Prostate gland (tissue), 2 donors: ENCODE measurements at regions not wholly inside any gene's neighbourhood (a gene's known extent, or its start where the extent isn't known, plus 50 kb on each side); places are given as distances from the start of the nearest gene placed in this dataset.

ENCODE experiments used
- DNase-seq: peaks from one replicate; pipeline ENCODE4 v3.0.0-alpha.2; 2019; ENCODE audit warnings: low spot score
- H3K27ac ChIP-seq, 2 donors: fragments of 200-600 bp; sonication (generic); 2 replicates each; pipeline ENCODE4 v1.5.1; 2017 to 2019
- H3K27me3 ChIP-seq: fragments of 200-600 bp; sonication (generic); replicated peaks from 2 replicates; pipeline ENCODE4 v1.5.1; 2019; ENCODE audit not compliant: insufficient read depth
- H3K36me3 ChIP-seq, 2 donors: fragments of 200-600 bp; sonication (generic); 1 replicate in 1 of 2; 2 replicates in 1 of 2; pipeline versions ENCODE4 v1.5.1 to v1.8.1; 2017 to 2019
- H3K4me1 ChIP-seq: fragments of 200-600 bp; sonication (generic); replicated peaks from 2 replicates; pipeline ENCODE4 v1.5.1; 2019
- H3K4me3 ChIP-seq, 2 donors: fragments of 200-600 bp; sonication (generic); 2 replicates each; pipeline ENCODE4 v1.5.1; 2017 to 2019
- H3K9me3 ChIP-seq: fragments of 200-600 bp; sonication (generic); 2 replicates; pipeline ENCODE4 v1.5.1; 2017
- POLR2A ChIP-seq: fragments of 450-650 bp; IDR thresholded peaks from one replicate; pipeline ENCODE4 v1.6.1; 2016; ENCODE audit warnings: antibody characterized with exemption, mild to moderate bottlenecking
- POLR2AphosphoS5 ChIP-seq: sonication (generic); formaldehyde crosslinking; IDR thresholded peaks from one replicate; pipeline ENCODE4 v1.6.1; 2017; ENCODE audit warnings: antibody characterized with exemption
- WGBS: methylation state at CpG from one replicate; pipeline ENCODE4 v1.1.5; 2018; 5-methylcytosine and 5-hydroxymethylcytosine counted together
- intact Hi-C: fragments of 100-400 bp; cut with DNase I; formaldehyde crosslinking; loops from one replicate; pipeline ENCODE4 v1.14.2; 2022
- TF ChIP-seq, protein P1 (sequence below), 4 experiments: fragments of 200-600 bp in 2 of 4; fragments of 450-650 bp in 2 of 4; sonication (generic) in 2 of 4; IDR thresholded peaks; 1 replicate in 3 of 4; 2 replicates in 1 of 4; pipeline ENCODE4 v1.5.1; 2016 to 2019; ENCODE audit warnings: antibody characterized with exemption in 4 of 4, mild to moderate bottlenecking in 2 of 4, moderate library complexity in 2 of 4

DNA sequence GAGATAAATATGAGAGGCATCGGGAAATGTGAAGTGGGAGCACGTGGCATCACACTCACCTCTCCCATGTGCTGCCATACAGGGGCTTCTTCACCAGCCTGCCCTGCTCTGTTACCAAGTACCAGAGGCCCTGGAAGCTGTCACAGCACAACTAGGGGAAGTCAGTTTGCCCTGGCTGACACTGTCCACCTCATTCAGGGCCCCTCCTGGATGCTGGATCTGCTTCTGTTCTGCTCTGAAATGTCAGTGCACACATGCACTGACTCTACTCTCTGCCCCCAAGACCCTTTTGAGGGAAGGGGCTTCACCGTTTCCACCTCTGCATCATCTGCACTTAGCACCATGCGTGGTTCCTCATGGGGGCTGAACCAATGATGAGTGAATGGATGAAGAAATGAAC, 311.1 kb downstream of the EN1 start:
- no peaks in the 10 kb centered on the region for H3K9me3 ChIP-seq
- H3K27ac ChIP-seq = no peak overlapping the region
- intact Hi-C loops = no loop called here
- H3K4me1 ChIP-seq = no peaks in the 10 kb centered on the region
- TF ChIP-seq, protein P1, sequence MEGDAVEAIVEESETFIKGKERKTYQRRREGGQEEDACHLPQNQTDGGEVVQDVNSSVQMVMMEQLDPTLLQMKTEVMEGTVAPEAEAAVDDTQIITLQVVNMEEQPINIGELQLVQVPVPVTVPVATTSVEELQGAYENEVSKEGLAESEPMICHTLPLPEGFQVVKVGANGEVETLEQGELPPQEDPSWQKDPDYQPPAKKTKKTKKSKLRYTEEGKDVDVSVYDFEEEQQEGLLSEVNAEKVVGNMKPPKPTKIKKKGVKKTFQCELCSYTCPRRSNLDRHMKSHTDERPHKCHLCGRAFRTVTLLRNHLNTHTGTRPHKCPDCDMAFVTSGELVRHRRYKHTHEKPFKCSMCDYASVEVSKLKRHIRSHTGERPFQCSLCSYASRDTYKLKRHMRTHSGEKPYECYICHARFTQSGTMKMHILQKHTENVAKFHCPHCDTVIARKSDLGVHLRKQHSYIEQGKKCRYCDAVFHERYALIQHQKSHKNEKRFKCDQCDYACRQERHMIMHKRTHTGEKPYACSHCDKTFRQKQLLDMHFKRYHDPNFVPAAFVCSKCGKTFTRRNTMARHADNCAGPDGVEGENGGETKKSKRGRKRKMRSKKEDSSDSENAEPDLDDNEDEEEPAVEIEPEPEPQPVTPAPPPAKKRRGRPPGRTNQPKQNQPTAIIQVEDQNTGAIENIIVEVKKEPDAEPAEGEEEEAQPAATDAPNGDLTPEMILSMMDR (IDR thresholded peaks at IDR 0.05) = no peak
- no peak for TF ChIP-seq POLR2AphosphoS5
- TF ChIP-seq POLR2A = no peak
- no peaks in the 10 kb centered on the region for H3K27me3 ChIP-seq
- no peaks in the 10 kb centered on the region for H3K36me3 ChIP-seq
- WGBS = 93% methylated on average over 4 of the region's 4 CpGs
- no peak overlapping the region for H3K4me3 ChIP-seq
- DNase-seq = no peak

DNA sequence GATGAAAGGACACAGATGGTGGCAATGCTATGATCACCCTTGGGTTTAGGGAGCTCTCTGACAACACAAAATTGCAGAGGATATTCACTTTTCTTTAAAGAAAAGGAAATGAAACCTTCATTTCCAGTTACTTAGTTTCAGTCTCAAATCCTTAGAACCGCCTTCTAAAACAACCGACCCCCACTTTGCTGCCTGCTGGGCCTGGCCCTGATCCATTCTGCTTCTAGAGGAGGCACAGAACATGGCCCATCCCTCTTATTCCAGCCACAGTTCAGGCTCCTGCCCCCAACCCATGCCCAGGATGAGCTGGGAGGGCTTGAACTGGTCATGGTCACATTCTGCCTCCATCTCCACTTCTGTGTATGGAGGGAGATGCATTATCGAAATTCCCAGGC, 311.6 kb downstream of the EN1 start:
- Histone ChIP-seq H3K4me3 (no peak overlapping the region), H3K9me3 (no peaks in the 10 kb centered on the region), H3K27ac (no peak overlapping the region), H3K27me3 (no peaks in the 10 kb centered on the region), H3K4me1 (no peaks in the 10 kb centered on the region), H3K36me3 (no peaks in the 10 kb centered on the region)
- 80% methylated on average over 3 of the region's 3 CpGs for WGBS
- TF ChIP-seq, protein P1 (IDR thresholded peaks at IDR 0.05) = no peak
- TF ChIP-seq POLR2AphosphoS5 = no peak
- no peak for TF ChIP-seq POLR2A
- DNase-seq = no peak
- intact Hi-C loops = no loop called here

DNA sequence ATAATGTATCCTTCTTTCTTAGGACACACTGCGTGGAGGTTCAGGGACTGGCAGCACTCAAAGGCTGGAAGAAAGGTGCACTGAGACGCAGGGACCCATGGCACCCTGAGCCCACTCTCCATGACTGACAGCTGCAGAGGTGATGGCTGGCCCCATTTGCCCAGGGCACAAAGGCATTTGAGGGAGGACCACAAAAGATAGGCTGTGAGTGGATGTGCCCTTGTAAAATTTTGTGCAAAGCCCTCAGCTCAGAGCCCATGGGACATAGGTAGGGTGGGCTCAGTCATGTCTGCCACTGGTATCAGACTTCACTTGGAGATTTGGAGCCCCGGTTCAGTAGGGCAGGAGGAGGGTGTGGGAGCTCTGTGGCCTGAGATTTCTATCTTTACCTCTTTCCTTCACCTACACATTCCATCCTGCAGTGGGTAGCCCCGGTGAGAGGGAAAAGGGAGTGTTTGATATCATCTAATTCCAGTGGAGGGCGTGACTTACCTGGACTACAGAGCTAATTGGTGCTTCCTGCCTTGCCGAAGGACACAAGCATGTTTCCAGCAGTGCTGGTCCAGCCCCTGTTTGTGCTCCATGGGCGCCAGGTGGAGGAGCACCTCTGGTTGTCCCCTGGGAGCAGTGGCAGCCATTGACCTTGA, 312.2 kb downstream of the EN1 start:
- H3K4me1 ChIP-seq = no peaks in the 10 kb centered on the region
- H3K4me3 ChIP-seq = no peak overlapping the region
- H3K27me3 ChIP-seq = no peaks in the 10 kb centered on the region
- TF ChIP-seq, protein P1 (IDR thresholded peaks at IDR 0.05) = no peak
- TF ChIP-seq POLR2AphosphoS5 (no peak), POLR2A (no peak)
- DNase-seq = no peak
- H3K27ac ChIP-seq = no peak overlapping the region
- intact Hi-C loops = no loop called here
- H3K36me3 ChIP-seq = no peaks in the 10 kb centered on the region
- no peaks in the 10 kb centered on the region for H3K9me3 ChIP-seq
- 64% methylated on average over 7 of the region's 7 CpGs for WGBS

DNA sequence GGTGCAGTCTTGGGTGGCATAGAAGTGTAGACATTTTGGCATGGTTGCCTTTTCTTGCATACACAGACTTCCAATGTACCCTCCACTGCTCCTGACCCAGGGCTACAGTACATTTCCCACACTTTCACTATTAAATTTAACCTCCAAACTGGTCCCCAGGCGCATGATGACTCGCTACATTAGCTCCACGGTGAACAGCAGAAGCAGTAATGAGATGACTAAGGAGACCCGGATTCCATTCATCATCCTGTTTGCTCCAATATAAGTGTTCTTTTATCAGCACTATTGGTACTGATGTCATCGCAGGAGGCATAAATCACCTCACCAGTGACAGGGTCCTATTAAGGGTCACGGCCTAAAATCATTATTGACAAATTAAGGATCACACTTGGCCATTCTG, 316.5 kb downstream of the EN1 start:
- intact Hi-C loops = no loop called here
- H3K9me3 ChIP-seq = no peaks in the 10 kb centered on the region
- no peaks in the 10 kb centered on the region for H3K4me1 ChIP-seq
- 68% methylated on average over 6 of the region's 6 CpGs for WGBS
- H3K36me3 ChIP-seq = no peaks in the 10 kb centered on the region
- TF ChIP-seq, protein P1 (IDR thresholded peaks at IDR 0.05) = no peak
- TF ChIP-seq POLR2A (no peak), POLR2AphosphoS5 (no peak)
- DNase-seq = no peak
- no peak overlapping the region for H3K4me3 ChIP-seq
- no peaks in the 10 kb centered on the region for H3K27me3 ChIP-seq
- H3K27ac ChIP-seq = no peak overlapping the region

- 2% methylated on average over 5 of the region's 5 CpGs for WGBS
- H3K4me3 ChIP-seq = no peak overlapping the region
- H3K27me3 ChIP-seq = no peaks in the 10 kb centered on the region
- H3K27ac ChIP-seq = no peak overlapping the region
- H3K36me3 ChIP-seq = no peaks in the 10 kb centered on the region
- no peaks in the 10 kb centered on the region for H3K4me1 ChIP-seq
- no peaks in the 10 kb centered on the region for H3K9me3 ChIP-seq
- DNase-seq = no peak
- TF ChIP-seq, protein P1 (IDR thresholded peaks at IDR 0.05) = no peak
- TF ChIP-seq POLR2AphosphoS5 (no peak), POLR2A (no peak)
- intact Hi-C loops = no loop called here
Measured at GRCh38 chr2:118529908-118530599, 317.4 kb downstream of the EN1 start.
